Osteocyte (in vitro differentiated cells): ENCODE measurements at regions not wholly inside any gene's neighbourhood (a gene's known extent, or its start where the extent isn't known, plus 50 kb on each side); places are given as distances from the start of the nearest gene placed in this dataset.
A peak's percentile ranks its signal among the peaks of the same experiment; 100 is the strongest.

Experiments used
- DNase-seq: peaks from one replicate; pipeline ENCODE4 v3.0.0; 2021; ENCODE audit warnings: mixed read lengths; ENCODE audit not compliant: unreplicated experiment; ENCODE audit errors: extremely low spot score
- H3K27ac Mint-ChIP-seq: one replicate; pipeline ENCODE4 v1.8.0; 2021; ENCODE audit warnings: mild to moderate bottlenecking, mixed read lengths; ENCODE audit not compliant: unreplicated experiment
- H3K27me3 Mint-ChIP-seq: one replicate; pipeline ENCODE4 v1.8.0; 2021; ENCODE audit warnings: mixed read lengths; ENCODE audit not compliant: unreplicated experiment
- H3K36me3 Mint-ChIP-seq: one replicate; pipeline ENCODE4 v1.8.0; 2021; ENCODE audit warnings: mixed read lengths; ENCODE audit not compliant: unreplicated experiment
- H3K4me1 Mint-ChIP-seq: one replicate; pipeline ENCODE4 v1.8.0; 2021; ENCODE audit warnings: mixed read lengths; ENCODE audit not compliant: unreplicated experiment
- H3K4me3 Mint-ChIP-seq: one replicate; pipeline ENCODE4 v1.8.0; 2021; ENCODE audit warnings: mild to moderate bottlenecking, moderate library complexity, mixed read lengths; ENCODE audit not compliant: unreplicated experiment
- H3K9me3 Mint-ChIP-seq: one replicate; pipeline ENCODE4 v1.8.0; 2021; ENCODE audit warnings: mixed read lengths; ENCODE audit not compliant: unreplicated experiment
- CTCF ChIP-seq: fragments of 200-600 bp; sonication (generic); IDR thresholded peaks from 2 replicates; pipeline ENCODE4 v1.5.0; 2021; ENCODE audit warnings: antibody characterized with exemption, mild to moderate bottlenecking, moderate library complexity

GRCh38 chr16:51376080-51376479 is 225.0 kb upstream of the SALL1 start:
- TF ChIP-seq CTCF, result no peak
- Mint-ChIP-seq H3K4me1 (no peaks in the 10 kb centered on the region), H3K9me3 (peaks cover 6% of the 10 kb centered on the region), H3K36me3 (no peaks in the 10 kb centered on the region), H3K27me3 (no peaks in the 10 kb centered on the region), H3K27ac (no peak overlapping the region), H3K4me3 (no peak overlapping the region)
- no peak for DNase-seq

- Mint-ChIP-seq H3K4me3 (no peak overlapping the region), H3K27ac (no peak overlapping the region), H3K9me3 (peaks cover 6% of the 10 kb centered on the region), H3K4me1 (no peaks in the 10 kb centered on the region), H3K27me3 (no peaks in the 10 kb centered on the region), H3K36me3 (no peaks in the 10 kb centered on the region)
- no peak for TF ChIP-seq CTCF
- no peak for DNase-seq
These were observed 223.7 kb upstream of the SALL1 start for GRCh38 chr16:51374790-51375189.

- H3K27ac Mint-ChIP-seq, result no peak overlapping the region
- DNase-seq, result no peak
- no peaks in the 10 kb centered on the region for H3K27me3 Mint-ChIP-seq
- H3K4me1 Mint-ChIP-seq, result no peaks in the 10 kb centered on the region
- no peaks in the 10 kb centered on the region for H3K36me3 Mint-ChIP-seq
- H3K9me3 Mint-ChIP-seq, result peaks cover 7% of the 10 kb centered on the region
- no peak for TF ChIP-seq CTCF
- no peak overlapping the region for H3K4me3 Mint-ChIP-seq
These were observed 223.3 kb upstream of the SALL1 start for GRCh38 chr16:51374346-51374745.

- H3K9me3 Mint-ChIP-seq, result peaks cover 37% of the 10 kb centered on the region
- H3K36me3 Mint-ChIP-seq, result no peaks in the 10 kb centered on the region
- DNase-seq, result peak; percentile 11
- H3K4me1 Mint-ChIP-seq, result no peaks in the 10 kb centered on the region
- no peaks in the 10 kb centered on the region for H3K27me3 Mint-ChIP-seq
- no peak for TF ChIP-seq CTCF
- H3K27ac Mint-ChIP-seq, result no peak overlapping the region
- no peak overlapping the region for H3K4me3 Mint-ChIP-seq
These were observed 214.6 kb upstream of the SALL1 start for GRCh38 chr16:51365715-51366114.

GRCh38 chr16:51359141-51359955 is 208.3 kb upstream of the SALL1 start:
- H3K27ac Mint-ChIP-seq, result no peak overlapping the region
- peaks cover 12% of the 10 kb centered on the region for H3K9me3 Mint-ChIP-seq
- no peaks in the 10 kb centered on the region for H3K4me1 Mint-ChIP-seq
- H3K27me3 Mint-ChIP-seq, result no peaks in the 10 kb centered on the region
- DNase-seq, result no peak
- no peak for TF ChIP-seq CTCF
- H3K4me3 Mint-ChIP-seq, result no peak overlapping the region
- H3K36me3 Mint-ChIP-seq, result no peaks in the 10 kb centered on the region
